ENCODE measurements at regions not wholly inside any gene's neighbourhood (a gene's known extent, or its start where the extent isn't known, plus 50 kb on each side); places are given as distances from the start of the nearest gene placed in this dataset.

DNA sequence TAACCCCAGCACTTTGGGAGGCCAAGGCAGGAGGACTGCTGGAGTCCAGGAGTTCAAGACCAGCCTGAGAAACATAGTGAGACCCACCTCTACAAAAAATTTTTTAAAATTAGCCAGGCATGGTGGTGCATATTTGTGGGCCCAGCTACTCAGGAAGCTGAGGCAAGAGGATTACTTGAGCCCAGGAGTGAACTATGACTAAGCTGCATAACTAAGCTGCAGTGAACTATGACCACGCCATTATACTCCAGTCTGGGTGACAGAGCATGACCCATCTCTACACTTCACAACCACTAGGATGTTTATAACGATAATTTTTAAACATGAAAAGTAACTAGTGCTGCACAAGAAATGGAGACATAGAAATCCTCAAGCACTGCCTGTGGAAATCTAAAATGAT lies 352.7 kb upstream of the SGCG start:
- FAIRE-seq, result no peak
- Histone ChIP-seq H3K27me3 (no peaks in the 10 kb centered on the region), H3K4me3 (no peak overlapping the region), H3K36me3 (no peaks in the 10 kb centered on the region), H3K9me3 (no peaks in the 10 kb centered on the region), H3K27ac (no peak overlapping the region), H3K4me1 (no peaks in the 10 kb centered on the region)
- TF ChIP-seq, protein P1, sequence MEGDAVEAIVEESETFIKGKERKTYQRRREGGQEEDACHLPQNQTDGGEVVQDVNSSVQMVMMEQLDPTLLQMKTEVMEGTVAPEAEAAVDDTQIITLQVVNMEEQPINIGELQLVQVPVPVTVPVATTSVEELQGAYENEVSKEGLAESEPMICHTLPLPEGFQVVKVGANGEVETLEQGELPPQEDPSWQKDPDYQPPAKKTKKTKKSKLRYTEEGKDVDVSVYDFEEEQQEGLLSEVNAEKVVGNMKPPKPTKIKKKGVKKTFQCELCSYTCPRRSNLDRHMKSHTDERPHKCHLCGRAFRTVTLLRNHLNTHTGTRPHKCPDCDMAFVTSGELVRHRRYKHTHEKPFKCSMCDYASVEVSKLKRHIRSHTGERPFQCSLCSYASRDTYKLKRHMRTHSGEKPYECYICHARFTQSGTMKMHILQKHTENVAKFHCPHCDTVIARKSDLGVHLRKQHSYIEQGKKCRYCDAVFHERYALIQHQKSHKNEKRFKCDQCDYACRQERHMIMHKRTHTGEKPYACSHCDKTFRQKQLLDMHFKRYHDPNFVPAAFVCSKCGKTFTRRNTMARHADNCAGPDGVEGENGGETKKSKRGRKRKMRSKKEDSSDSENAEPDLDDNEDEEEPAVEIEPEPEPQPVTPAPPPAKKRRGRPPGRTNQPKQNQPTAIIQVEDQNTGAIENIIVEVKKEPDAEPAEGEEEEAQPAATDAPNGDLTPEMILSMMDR (IDR thresholded peaks at IDR 0.05), result no peak
- WGBS, 2 donors, result 57 to 74% methylated on average over 2 of the region's 2 CpGs
- no peak for DNase-seq
- no peak for ATAC-seq
- intact Hi-C loops (cut with DNase I), result no loop called here

DNA sequence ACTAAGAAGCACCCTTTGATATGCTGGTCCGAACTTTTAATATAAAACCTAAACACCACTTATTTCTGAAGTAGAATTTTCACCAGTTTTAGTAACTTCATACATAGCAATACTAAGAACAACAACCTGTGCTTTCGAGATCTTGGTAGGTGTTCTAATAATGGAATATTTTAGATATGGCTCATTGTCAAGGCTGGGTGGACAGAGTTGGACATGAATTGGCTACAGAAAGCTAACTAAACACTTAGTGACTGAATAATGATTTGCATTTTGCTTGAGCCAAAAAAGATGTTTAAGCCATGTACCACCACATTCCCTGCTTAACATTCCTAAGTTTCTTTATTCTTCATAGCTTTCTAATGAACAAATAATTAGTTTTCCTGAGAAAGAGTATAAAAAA lies 344.3 kb upstream of the SGCG start:
- no peak for FAIRE-seq
- no peaks in the 10 kb centered on the region for H3K4me1 ChIP-seq
- H3K27ac ChIP-seq, result no peak overlapping the region
- H3K36me3 ChIP-seq, result no peaks in the 10 kb centered on the region
- no peak for DNase-seq
- no peaks in the 10 kb centered on the region for H3K9me3 ChIP-seq
- H3K4me3 ChIP-seq, result no peak overlapping the region
- TF ChIP-seq, protein P1 (IDR thresholded peaks at IDR 0.05), result no peak
- WGBS, 2 donors, result 59 to 77% methylated on average over 2 of the region's 2 CpGs
- no peak for ATAC-seq
- intact Hi-C loops (cut with DNase I), result no loop called here
- H3K27me3 ChIP-seq, result peaks cover 0 to 6% (median 0%) of the 10 kb centered on the region in 4 donors

DNA sequence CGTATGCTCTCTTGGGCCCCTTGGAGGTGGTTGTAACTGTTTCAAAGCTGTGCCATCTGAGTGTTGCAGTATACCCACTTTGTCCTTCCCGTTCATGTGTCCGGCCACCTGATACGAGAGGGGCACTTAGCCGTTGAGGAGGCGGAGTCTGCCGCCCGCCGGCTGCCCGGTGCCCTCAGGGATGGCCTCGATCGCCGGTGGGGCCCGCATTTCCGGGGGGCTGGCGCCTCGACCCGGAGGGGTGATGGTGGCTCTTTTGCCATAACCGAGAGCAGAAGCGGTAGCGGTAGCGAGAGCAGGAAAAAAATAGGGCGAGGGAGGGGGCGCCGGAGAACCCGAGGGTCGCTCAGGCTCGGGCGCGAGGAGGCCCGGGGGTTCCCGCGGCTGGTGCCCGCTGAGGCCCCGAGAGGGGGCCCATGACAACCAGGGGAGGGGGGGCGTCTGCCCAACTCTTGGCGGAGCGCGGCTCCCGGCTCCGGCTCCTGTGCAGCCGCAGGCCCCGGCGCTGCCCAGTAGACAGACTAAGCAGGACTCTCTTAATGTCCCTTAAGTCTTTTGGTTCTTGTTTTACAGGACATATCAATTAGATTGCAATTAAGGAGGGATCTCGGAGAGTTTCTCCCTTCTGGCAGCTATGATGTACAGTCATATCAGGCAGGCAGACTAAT lies 342.7 kb upstream of the SGCG start:
- TF ChIP-seq, protein P1 (IDR thresholded peaks at IDR 0.05), result no peak
- H3K9me3 ChIP-seq, result no peaks in the 10 kb centered on the region
- WGBS, 2 donors, result 7 to 17% methylated on average over 32 to 45 of the region's 45 CpGs
- no peaks in the 10 kb centered on the region for H3K4me1 ChIP-seq
- ATAC-seq (peak in 1 of 4 donors; percentile 22), DNase-seq (no peak), FAIRE-seq (no peak)
- no peak overlapping the region for H3K27ac ChIP-seq
- intact Hi-C loops (cut with DNase I), result no loop called here
- H3K27me3 ChIP-seq, result peaks cover 0 to 6% (median 0%) of the 10 kb centered on the region in 4 donors
- no peaks in the 10 kb centered on the region for H3K36me3 ChIP-seq
- H3K4me3 ChIP-seq, result peak overlapping the region in 1 of 4 donors; percentile 17

DNA sequence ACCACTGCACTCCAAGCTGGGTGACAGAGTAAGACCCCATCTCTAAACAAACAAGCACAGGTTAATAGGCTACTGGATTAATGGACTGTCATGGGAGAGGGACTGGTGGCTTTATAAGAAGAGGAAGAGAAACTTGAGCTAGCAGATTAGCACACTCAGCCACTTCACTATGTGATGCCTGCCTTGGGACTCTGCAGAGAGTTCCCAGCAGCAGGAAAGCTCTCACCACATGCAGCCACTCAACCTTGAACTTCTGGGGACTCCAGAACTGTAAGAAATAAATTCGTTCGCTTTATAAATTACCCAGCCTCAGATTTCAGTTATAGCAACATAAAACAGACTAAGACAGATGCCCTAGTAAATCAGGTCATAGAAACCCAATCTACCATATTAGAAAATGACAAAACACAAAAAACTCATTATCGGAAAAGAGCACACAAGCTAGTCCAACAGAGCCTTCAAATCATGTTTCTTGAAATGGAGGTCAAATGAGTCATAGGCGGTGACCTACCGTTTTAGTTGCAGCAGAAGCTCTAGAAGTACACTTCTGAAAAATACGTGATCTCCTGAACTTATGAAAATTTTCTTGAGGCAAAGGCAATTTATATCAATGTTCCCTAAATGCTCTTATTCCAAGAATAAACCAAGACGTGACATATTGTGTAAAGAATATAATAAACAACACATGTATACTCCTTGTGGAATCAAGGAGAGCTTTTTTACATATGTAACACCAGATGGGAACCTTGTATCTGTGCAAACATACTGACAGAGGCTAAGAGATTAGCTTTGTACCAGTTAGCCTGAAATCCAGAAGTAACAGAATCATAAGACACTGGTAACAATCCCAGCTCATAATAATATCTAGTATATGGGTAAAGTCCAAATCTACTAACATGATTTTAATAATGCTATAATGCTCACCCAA lies 340.9 kb upstream of the SGCG start:
- Histone ChIP-seq H3K27ac (no peak overlapping the region), H3K27me3 (peaks cover 0 to 6% (median 0%) of the 10 kb centered on the region in 4 donors), H3K36me3 (no peaks in the 10 kb centered on the region), H3K9me3 (no peaks in the 10 kb centered on the region), H3K4me3 (no peak overlapping the region), H3K4me1 (no peaks in the 10 kb centered on the region)
- WGBS, 2 donors, result 65 to 80% methylated on average over 7 of the region's 7 CpGs
- intact Hi-C loops (cut with DNase I), result no loop called here
- TF ChIP-seq, protein P1 (IDR thresholded peaks at IDR 0.05), result no peak
- FAIRE-seq, result no peak
- DNase-seq, result no peak
- no peak for ATAC-seq
